Activated CD8-positive, alpha-beta memory T cell treated with anti-CD3 and anti-CD28 coated beads, Interleukin-2, amount 50 U/mL, for 4 hours (primary cell): ENCODE measurements at regions not wholly inside any gene's neighbourhood (a gene's known extent, or its start where the extent isn't known, plus 50 kb on each side); places are given as distances from the start of the nearest gene placed in this dataset.

Experiments
- DNase-seq: peaks from one replicate; pipeline ENCODE4 v3.0.0-alpha.2; 2020

GRCh38 chr17:77867976-77868713 is 90.4 kb upstream of the TNRC6C start:
- DNase-seq: no peak

- DNase-seq: no peak
Observed at GRCh38 chr17:77869041-77869599, 89.4 kb upstream of the TNRC6C start.

GRCh38 chr17:77869665-77870132 is 88.8 kb upstream of the TNRC6C start:
- no peak for DNase-seq

- no peak for DNase-seq
Observed at GRCh38 chr17:77872199-77872598, 86.3 kb upstream of the TNRC6C start.

- DNase-seq: no peak
Observed at GRCh38 chr17:77872714-77873499, 85.6 kb upstream of the TNRC6C start.

GRCh38 chr17:77873500-77874302 is 84.8 kb upstream of the TNRC6C start:
- no peak for DNase-seq

GRCh38 chr17:77874303-77875050 is 84.0 kb upstream of the TNRC6C start:
- DNase-seq: no peak

GRCh38 chr17:77875051-77875780 is 83.3 kb upstream of the TNRC6C start:
- no peak for DNase-seq

GRCh38 chr17:77875881-77876509 is 82.5 kb upstream of the TNRC6C start:
- no peak for DNase-seq

- no peak for DNase-seq
Observed at GRCh38 chr17:77877036-77877435, 81.5 kb upstream of the TNRC6C start.

- DNase-seq: no peak
Observed at GRCh38 chr17:77877646-77878355, 80.7 kb upstream of the TNRC6C start.

GRCh38 chr17:77879226-77879895 is 79.1 kb upstream of the TNRC6C start:
- DNase-seq: no peak

GRCh38 chr17:77879896-77880280 is 78.6 kb upstream of the TNRC6C start:
- DNase-seq: no peak

- DNase-seq: no peak
Observed at GRCh38 chr17:77880711-77881450, 77.6 kb upstream of the TNRC6C start.

GRCh38 chr17:77881545-77881944 is 77.0 kb upstream of the TNRC6C start:
- peak; percentile 62 for DNase-seq

GRCh38 chr17:77882040-77882439 is 76.5 kb upstream of the TNRC6C start:
- DNase-seq: no peak

GRCh38 chr17:77882481-77883212 is 75.9 kb upstream of the TNRC6C start:
- peak; percentile 71 for DNase-seq

GRCh38 chr17:77883213-77883650 is 75.3 kb upstream of the TNRC6C start:
- no peak for DNase-seq
